Ureter (tissue), 1 donor: ENCODE measurements at regions not wholly inside any gene's neighbourhood (a gene's known extent, or its start where the extent isn't known, plus 50 kb on each side); places are given as distances from the start of the nearest gene placed in this dataset.

Source experiments
- DNase-seq: peaks from one replicate; pipeline ENCODE4 v3.0.0-alpha.2; 2020; ENCODE audit warnings: low spot score
- donor health status: DM: yes; HTN: yes; CAD: no.

- DNase-seq, result no peak
These were observed 597.3 kb upstream of the PLXNA2 start for GRCh38 chr1:208841436-208841835.

GRCh38 chr1:208842451-208842850 lies 598.3 kb upstream of the PLXNA2 start:
- no peak for DNase-seq

- no peak for DNase-seq
These were observed 600.0 kb upstream of the PLXNA2 start for GRCh38 chr1:208844158-208844557.

- no peak for DNase-seq
These were observed 604.7 kb upstream of the PLXNA2 start for GRCh38 chr1:208848854-208849253.

GRCh38 chr1:208850442-208850841 lies 606.3 kb upstream of the PLXNA2 start:
- DNase-seq, result no peak

- DNase-seq, result no peak
These were observed 607.2 kb upstream of the PLXNA2 start for GRCh38 chr1:208851366-208851765.

- DNase-seq, result no peak
These were observed 608.7 kb upstream of the PLXNA2 start for GRCh38 chr1:208852911-208853310.

- no peak for DNase-seq
These were observed 611.2 kb upstream of the PLXNA2 start for GRCh38 chr1:208855403-208855802.

- DNase-seq, result no peak
These were observed 613.3 kb upstream of the PLXNA2 start for GRCh38 chr1:208857465-208857864.

GRCh38 chr1:208858738-208859137 lies 614.6 kb upstream of the PLXNA2 start:
- DNase-seq, result no peak

- DNase-seq, result no peak
These were observed 620.3 kb upstream of the PLXNA2 start for GRCh38 chr1:208864366-208864965.

- no peak for DNase-seq
These were observed 622.3 kb upstream of the PLXNA2 start for GRCh38 chr1:208866386-208866955.

- no peak for DNase-seq
These were observed 624.4 kb upstream of the PLXNA2 start for GRCh38 chr1:208868554-208868953.

- no peak for DNase-seq
These were observed 630.7 kb upstream of the PLXNA2 start for GRCh38 chr1:208874915-208875314.

- no peak for DNase-seq
These were observed 634.8 kb upstream of the PLXNA2 start for GRCh38 chr1:208879022-208879421.

- DNase-seq, result no peak
These were observed 636.4 kb upstream of the PLXNA2 start for GRCh38 chr1:208880433-208881100.

- DNase-seq, result no peak
These were observed 640.9 kb upstream of the PLXNA2 start for GRCh38 chr1:208885060-208885459.

GRCh38 chr1:208885650-208886049 lies 641.5 kb upstream of the PLXNA2 start:
- DNase-seq, result no peak

GRCh38 chr1:208888376-208888775 lies 644.2 kb upstream of the PLXNA2 start:
- no peak for DNase-seq

GRCh38 chr1:208892147-208892546 lies 648.0 kb upstream of the PLXNA2 start:
- DNase-seq, result no peak

- no peak for DNase-seq
These were observed 649.1 kb upstream of the PLXNA2 start for GRCh38 chr1:208893251-208893650.

- no peak for DNase-seq
These were observed 651.0 kb upstream of the PLXNA2 start for GRCh38 chr1:208895181-208895580.

- no peak for DNase-seq
These were observed 651.6 kb upstream of the PLXNA2 start for GRCh38 chr1:208895820-208896219.

- DNase-seq, result no peak
These were observed 652.6 kb upstream of the PLXNA2 start for GRCh38 chr1:208896768-208897167.
